Keratinocyte (primary cell): ENCODE measurements at regions not wholly inside any gene's neighbourhood (a gene's known extent, or its start where the extent isn't known, plus 50 kb on each side); places are given as distances from the start of the nearest gene placed in this dataset.
"Not testable (repeated sequence)": the region's sequence is repeated elsewhere in the genome, so short reads cannot be mapped to it uniquely, and the experiment has no call there.

Experiments used
- DNase-seq: peaks from one replicate; pipeline ENCODE4 v3.0.0-alpha.2; 2011; ENCODE audit warnings: low read depth, missing footprints, low spot score
- FAIRE-seq: peaks from 2 replicates; lab custom pipeline; 2011; peaks lifted over from hg19 to GRCh38; lab: Jason Lieb, UNC
- H2AFZ ChIP-seq: 2 replicates; pipeline ENCODE4 v1.6.0; 2012; ENCODE audit warnings: low read length, control low read depth, inconsistent platforms; ENCODE audit not compliant: control insufficient read depth
- H3K27ac ChIP-seq: 2 replicates; pipeline ENCODE4 v1.5.1; 2011; ENCODE audit warnings: low read length; ENCODE audit not compliant: control insufficient read depth, insufficient read depth
- H3K27me3 ChIP-seq: 3 replicates; pipeline ENCODE4 v1.6.0; 2011; ENCODE audit warnings: low read length; ENCODE audit not compliant: control insufficient read depth, insufficient read depth; ENCODE audit errors: extremely low read depth
- H3K36me3 ChIP-seq, 2 experiments: 2 replicates in 1 of 2; 3 replicates in 1 of 2; pipeline ENCODE4 v1.5.1; 2011; ENCODE audit warnings: low read length in 2 of 2, mild to moderate bottlenecking in 1 of 2; ENCODE audit not compliant: control insufficient read depth in 2 of 2, insufficient read depth in 2 of 2; ENCODE audit errors: extremely low read depth in 1 of 2
- H3K4me1 ChIP-seq: 3 replicates; pipeline ENCODE4 v1.5.1; 2011; ENCODE audit warnings: low read length; ENCODE audit not compliant: control insufficient read depth, insufficient read depth; ENCODE audit errors: extremely low read depth
- H3K4me2 ChIP-seq: 3 replicates; pipeline ENCODE4 v1.6.0; 2011; ENCODE audit warnings: low read depth, low read length; ENCODE audit not compliant: control insufficient read depth, insufficient read depth; ENCODE audit errors: extremely low read depth
- H3K4me3 ChIP-seq, 3 experiments: fragments of 200-600 bp in 1 of 3; sonication (generic) in 1 of 3; 2 replicates in 2 of 3; 3 replicates in 1 of 3; pipeline ENCODE4 v1.5.1; 2011 to 2016; ENCODE audit warnings: low read length in 3 of 3, mild to moderate bottlenecking in 3 of 3, control low read depth in 2 of 3, inconsistent platforms in 1 of 3, low read depth in 1 of 3, mixed read lengths in 1 of 3, mixed run types in 1 of 3, moderate library complexity in 1 of 3; ENCODE audit not compliant: control insufficient read depth in 2 of 3, insufficient read depth in 2 of 3; ENCODE audit errors: extremely low read depth in 1 of 3
- H3K79me2 ChIP-seq: 2 replicates; pipeline ENCODE4 v1.6.0; 2012; ENCODE audit warnings: low read length; ENCODE audit not compliant: control insufficient read depth, insufficient read depth
- H3K9ac ChIP-seq: 3 replicates; pipeline ENCODE4 v1.6.0; 2011; ENCODE audit warnings: low read length; ENCODE audit not compliant: control insufficient read depth, insufficient read depth; ENCODE audit errors: extremely low read depth
- H3K9me1 ChIP-seq: 3 replicates; pipeline ENCODE4 v1.6.0; 2011; ENCODE audit warnings: low read length; ENCODE audit not compliant: control insufficient read depth, insufficient read depth; ENCODE audit errors: extremely low read depth
- H3K9me3 ChIP-seq: 2 replicates; pipeline ENCODE4 v1.5.1; 2012; ENCODE audit warnings: low read depth, low read length; ENCODE audit not compliant: control insufficient read depth
- H4K20me1 ChIP-seq: 3 replicates; pipeline ENCODE4 v1.6.0; 2011; ENCODE audit warnings: low read length; ENCODE audit not compliant: control insufficient read depth, insufficient read depth; ENCODE audit errors: extremely low read depth
- CTCF ChIP-seq, 3 experiments: IDR thresholded peaks in 1 of 3; conservative IDR thresholded peaks in 1 of 3; optimal IDR thresholded peaks in 1 of 3; 2 replicates in 2 of 3; 3 replicates in 1 of 3; pipeline versions ENCODE3 to v1.5.1; 2011; ENCODE audit warnings: low read length in 3 of 3, mild to moderate bottlenecking in 3 of 3, moderate library complexity in 2 of 3, control low read depth in 1 of 3, inconsistent platforms in 1 of 3; ENCODE audit not compliant: insufficient read depth in 2 of 3; ENCODE audit errors: extremely low read depth in 1 of 3
- EZH2 ChIP-seq: IDR thresholded peaks from one replicate; pipeline ENCODE4 v1.6.1; 2012; ENCODE audit warnings: inconsistent platforms, mild to moderate bottlenecking, low read length, moderate library complexity
- dilution Hi-C: fragments of 300-500 bp; cut with MboI; formaldehyde crosslinking; loops from one replicate; pipeline ENCODE4 v1.7.0; 2020; ENCODE audit warnings: low sequenced_read_pairs; ENCODE audit not compliant: extremely low pct_ligation_motif_present

DNA sequence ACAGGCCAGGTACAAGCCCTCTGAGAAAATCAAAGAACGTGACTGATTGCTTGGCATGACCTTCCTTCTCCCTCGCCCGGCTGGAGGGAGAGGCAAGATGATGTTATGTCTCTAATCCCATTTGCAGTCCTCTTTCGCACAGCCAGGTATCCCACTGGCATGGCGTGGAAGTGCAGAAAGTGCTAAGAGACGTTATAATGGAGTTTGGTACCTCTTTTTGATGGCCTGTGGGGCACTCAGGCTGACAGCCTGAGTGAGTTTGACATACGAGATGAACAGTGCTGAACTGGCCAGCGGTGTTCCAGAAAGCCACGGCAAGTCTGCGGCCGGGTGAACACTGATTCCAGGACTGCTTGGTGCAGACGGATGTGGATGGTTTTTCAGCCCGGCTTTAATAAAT lies 241.6 kb downstream of the RAB11FIP2 start:
- Histone ChIP-seq H3K36me3 (no peaks in the 10 kb centered on the region), H3K27ac (no peak overlapping the region), H3K4me2 (no peak overlapping the region), H3K9ac (no peak overlapping the region), H3K4me3 (no peak overlapping the region), H3K79me2 (no peaks in the 10 kb centered on the region), H3K4me1 (no peaks in the 10 kb centered on the region), H3K9me3 (no peaks in the 10 kb centered on the region), H4K20me1 (no peaks in the 10 kb centered on the region), H3K27me3 (no peaks in the 10 kb centered on the region), H3K9me1 (no peaks in the 10 kb centered on the region), H2AFZ (no peak overlapping the region)
- no peak for DNase-seq
- no peak for FAIRE-seq
- dilution Hi-C loops: no loop called here
- TF ChIP-seq CTCF (optimal IDR thresholded peaks at IDR 0.05 in 1 of 3, IDR thresholded peaks at IDR 0.05 in 1 of 3, conservative IDR thresholded peaks at IDR 0.05 in 1 of 3; ENCODE audit: extremely low read depth in 1 of 3, insufficient read depth in 2 of 3, low read length in 3 of 3): no peak
- no peak for TF ChIP-seq EZH2

DNA sequence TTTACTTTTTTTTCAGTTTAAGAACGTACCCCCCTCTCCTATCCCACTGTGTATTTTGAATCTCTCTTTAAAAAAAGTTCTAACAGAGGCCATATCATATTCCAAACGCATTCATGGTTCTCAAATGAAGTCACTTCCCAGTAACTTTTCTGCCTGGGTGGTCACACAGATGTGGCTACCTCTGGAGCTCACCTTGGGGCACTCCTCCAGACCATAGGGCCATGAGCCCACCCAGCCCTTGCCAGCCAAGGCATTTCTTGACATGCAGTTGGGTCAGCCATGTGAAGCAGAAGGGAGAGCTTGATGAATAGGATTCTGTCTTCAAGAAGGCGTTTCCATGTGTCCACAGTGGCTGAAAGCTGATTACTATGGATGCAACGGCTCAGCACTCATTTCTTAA lies 239.3 kb downstream of the RAB11FIP2 start:
- no peak for DNase-seq
- dilution Hi-C loops: no loop called here
- Histone ChIP-seq H3K9ac (no peak overlapping the region), H4K20me1 (no peaks in the 10 kb centered on the region), H3K36me3 (no peaks in the 10 kb centered on the region), H3K27ac (no peak overlapping the region), H3K4me2 (no peak overlapping the region), H3K4me3 (no peak overlapping the region), H3K9me1 (no peaks in the 10 kb centered on the region), H3K9me3 (no peaks in the 10 kb centered on the region), H3K27me3 (no peaks in the 10 kb centered on the region), H3K79me2 (no peaks in the 10 kb centered on the region), H3K4me1 (no peaks in the 10 kb centered on the region), H2AFZ (no peak overlapping the region)
- FAIRE-seq: no peak
- TF ChIP-seq CTCF (optimal IDR thresholded peaks at IDR 0.05 in 1 of 3, IDR thresholded peaks at IDR 0.05 in 1 of 3, conservative IDR thresholded peaks at IDR 0.05 in 1 of 3; ENCODE audit: extremely low read depth in 1 of 3, insufficient read depth in 2 of 3, low read length in 3 of 3): no peak
- no peak for TF ChIP-seq EZH2

DNA sequence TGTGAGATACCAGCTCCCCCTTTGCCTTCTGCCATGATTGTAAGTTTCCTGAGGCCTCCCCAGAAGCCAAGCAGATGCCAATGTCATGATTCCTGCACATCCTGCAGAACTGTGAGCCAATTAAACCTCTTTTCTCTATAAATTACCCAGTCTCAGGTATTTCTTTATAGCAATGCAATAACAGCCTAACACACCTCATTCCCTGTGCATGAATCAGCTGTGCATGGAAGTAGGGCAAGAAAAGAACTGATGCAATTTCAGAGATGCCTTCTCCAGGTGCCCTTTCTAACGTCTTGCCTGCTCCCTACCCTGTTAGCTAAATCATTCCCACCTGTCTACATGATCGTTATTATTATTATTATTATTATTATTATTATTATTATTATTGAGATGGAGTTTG lies 230.9 kb downstream of the RAB11FIP2 start:
- H3K4me2 ChIP-seq, FAIRE-seq, H3K4me1 ChIP-seq, DNase-seq, H2AFZ ChIP-seq, H3K36me3 ChIP-seq, H3K9me1 ChIP-seq, H3K9ac ChIP-seq, dilution Hi-C loops, H3K27ac ChIP-seq, H3K9me3 ChIP-seq, H4K20me1 ChIP-seq, H3K79me2 ChIP-seq, H3K27me3 ChIP-seq, H3K4me3 ChIP-seq: not testable (repeated sequence)
